ENCODE measurements at regions not wholly inside any gene's neighbourhood (a gene's known extent, or its start where the extent isn't known, plus 50 kb on each side); places are given as distances from the start of the nearest gene placed in this dataset.
A peak's percentile ranks its signal among the peaks of the same experiment; 100 is the strongest.
"Not testable (repeated sequence)": the region's sequence is repeated elsewhere in the genome, so short reads cannot be mapped to it uniquely, and the experiment has no call there.

DNA sequence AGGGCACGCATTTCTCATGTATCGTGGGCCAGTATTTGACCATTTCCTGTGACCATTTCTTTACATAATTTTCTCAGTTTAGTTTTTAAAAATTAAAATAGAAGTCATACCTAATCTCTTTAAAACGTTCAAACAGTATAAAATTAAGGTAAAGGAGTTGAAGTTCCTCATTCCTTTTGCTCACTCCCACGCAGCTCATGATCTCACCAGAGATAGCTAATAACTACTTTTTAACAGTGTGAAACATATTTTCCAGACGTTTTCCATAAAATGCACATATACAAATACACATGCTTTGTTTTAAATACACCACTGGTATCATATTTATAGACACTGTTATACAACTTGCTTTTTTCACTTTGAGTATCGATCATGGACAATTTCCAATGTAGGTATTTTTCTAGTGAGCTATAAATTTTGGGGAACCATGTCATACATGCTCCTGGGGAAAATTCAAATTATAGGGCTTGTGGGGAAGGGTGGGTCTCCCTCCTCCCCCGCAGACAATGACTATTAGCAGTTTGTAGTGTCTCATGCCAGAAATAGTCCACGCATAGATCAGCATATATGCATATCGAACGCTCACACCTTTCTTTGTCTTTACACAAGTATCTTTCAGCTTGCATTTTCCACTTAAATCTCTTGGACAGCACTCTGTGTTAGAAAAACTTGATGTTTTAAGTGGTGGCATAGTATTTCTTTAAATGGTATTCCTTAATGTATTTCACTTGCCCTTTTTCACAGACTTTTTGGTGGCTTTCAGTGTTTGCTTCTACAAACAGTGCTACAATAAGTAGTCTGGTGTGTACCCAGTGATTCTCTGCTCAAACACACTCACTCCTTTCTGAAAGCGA is 145.5 kb upstream of the ZNF217 start:
- FAIRE-seq, result no peak

DNA sequence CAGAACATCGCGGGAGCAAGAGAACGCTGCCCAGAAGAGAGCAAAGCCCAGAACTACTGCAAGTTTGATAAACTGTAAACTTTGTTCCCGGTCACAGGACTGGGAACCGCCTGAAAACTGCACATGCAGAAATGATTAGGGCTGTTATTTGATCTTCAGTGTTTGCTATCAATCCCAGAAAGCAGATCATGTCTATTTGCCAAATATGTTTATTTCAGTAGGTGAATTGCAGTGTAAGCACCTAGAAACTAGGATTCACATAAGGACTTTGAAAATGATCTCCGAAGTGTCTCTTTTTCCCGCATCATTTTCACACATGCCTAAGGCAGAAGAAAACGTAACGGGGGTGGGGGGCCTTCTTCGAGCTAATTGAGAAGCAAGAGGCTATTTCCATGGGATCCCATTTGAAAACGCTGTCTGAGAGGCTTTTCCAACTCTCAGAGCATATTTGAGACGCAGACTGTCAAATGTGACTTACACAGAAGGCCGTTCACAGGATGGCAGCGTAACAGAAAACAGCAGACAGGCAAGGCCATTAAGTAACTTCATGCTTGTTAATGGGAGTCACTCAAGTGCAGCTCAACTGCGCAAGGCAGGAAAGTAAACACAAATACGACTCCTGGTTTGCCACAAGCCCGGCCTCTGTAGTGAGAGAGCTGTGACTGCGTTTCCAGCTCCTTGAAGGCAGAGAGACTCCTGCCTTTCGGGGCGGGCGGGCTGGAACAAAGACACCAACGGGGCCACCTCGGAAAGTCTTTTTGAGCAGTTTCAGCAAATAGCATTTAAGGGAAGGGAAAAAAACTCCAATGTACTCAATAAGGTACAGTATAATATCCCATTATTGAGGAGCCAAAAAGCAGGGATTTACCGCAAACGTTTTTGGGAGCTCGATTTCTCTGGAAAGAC is 144.7 kb upstream of the ZNF217 start:
- FAIRE-seq, result peak; percentile 98

DNA sequence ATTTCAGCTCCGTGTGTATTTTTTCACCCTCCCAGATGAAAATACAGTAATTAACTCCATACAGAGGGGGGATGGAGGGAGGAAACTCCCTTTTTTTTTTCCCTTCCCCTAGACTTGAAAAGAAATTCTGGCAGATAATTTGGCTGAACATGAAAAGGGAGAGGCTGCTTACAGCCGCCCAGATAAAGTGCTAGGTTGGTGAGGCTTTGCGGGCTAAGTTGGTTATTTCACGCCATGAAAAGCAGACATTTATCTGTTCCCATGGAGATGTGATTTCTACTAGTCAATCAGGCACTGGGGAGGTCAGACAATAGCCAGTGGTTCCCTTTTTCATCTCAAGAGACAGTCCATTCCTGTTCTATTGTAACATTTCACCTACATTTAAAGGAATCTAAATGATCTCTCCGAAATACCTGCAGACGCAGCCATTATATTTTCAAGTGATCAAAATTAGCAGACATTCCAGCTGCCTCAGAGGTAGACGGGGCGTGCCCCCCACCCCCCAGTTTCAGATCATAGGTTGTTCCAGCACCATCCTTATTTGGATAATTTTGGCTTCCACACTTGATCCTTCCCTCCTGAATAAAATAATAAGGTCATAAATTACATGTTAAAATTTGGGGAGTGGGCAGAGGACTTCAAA is 143.9 kb upstream of the ZNF217 start:
- no peak for FAIRE-seq

DNA sequence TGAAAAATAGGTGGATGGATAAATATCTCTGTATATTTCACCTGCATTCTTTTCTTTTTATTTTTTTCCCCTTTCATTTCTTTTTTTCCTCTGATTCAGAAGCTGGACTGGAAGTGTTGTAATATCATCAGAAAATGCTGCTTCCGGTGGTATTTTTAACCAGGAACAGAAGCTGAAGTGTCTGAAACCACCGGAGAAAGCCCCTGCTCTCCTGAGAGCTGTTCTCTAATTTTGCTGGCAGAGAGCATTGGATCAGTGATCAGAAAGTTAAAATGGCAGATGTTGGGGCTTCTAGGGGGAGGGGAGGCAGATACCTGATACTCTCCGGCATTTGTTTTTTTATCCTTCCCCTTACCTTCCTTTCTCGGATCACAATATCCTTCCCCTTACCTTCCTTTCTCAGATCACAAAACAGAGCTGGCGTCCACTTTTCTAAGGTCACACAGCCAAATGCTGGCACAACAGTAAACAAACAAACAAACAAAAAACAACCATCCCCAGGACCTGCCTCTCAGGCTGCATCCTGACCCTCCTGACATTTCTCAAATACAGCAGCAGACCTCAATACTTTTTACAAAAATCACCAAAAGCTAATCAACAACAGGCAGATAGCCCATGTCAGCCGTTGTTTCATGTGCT is 143.2 kb upstream of the ZNF217 start:
- no peak for FAIRE-seq

DNA sequence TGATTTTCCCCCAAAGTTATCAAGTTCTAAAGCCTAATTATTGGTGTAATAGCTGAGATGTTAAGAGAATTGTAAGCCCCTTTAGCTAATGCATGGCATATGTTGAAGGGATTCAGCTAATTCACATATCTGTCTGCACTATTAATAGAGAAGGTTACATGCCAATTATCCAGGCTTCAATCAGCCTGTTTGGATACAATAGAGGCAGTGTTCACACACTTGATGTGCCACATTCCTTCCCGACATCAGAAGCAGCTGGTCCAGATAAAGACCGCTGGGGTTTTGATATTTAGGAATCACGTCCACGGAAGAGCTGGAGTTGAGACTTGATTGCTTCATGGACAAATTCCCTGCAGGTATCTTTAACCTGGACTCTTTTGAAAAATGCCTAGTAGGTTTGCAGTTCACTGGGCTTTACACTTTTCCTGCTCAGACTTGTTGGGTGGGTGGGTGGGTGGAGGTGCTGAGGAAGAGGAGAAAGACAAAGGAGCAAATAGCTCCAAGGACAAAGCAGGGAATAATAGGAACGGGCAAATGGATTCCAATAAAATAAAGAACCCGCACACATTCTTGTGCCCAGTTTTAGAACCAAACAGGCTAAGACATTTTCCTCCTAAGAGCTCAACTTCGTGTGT is 142.6 kb upstream of the ZNF217 start:
- no peak for FAIRE-seq

DNA sequence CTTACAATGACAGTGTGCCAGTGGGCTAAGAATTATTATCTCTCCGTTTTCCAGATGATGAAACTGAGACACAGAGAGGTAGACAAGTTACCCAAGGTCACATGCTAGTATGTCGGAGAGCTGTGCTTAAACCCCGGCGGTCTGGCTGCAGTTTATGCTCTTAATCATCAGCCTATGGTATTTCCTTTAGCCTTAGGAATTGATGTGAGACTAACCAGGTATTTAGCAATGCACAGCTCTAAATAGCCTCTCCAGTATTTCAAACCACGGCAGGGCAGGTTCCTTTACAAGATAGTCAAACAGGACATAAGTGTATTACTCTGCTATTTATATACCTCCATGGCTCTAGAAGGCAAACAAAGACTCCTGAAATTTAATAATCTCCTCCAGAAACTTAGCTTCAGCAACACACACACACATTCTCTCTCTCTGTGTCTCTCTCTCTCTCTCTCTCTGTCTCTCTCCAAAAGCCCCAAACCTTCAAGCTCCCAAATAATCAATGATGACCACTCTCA is 142.0 kb upstream of the ZNF217 start:
- peak; percentile 34 for FAIRE-seq

DNA sequence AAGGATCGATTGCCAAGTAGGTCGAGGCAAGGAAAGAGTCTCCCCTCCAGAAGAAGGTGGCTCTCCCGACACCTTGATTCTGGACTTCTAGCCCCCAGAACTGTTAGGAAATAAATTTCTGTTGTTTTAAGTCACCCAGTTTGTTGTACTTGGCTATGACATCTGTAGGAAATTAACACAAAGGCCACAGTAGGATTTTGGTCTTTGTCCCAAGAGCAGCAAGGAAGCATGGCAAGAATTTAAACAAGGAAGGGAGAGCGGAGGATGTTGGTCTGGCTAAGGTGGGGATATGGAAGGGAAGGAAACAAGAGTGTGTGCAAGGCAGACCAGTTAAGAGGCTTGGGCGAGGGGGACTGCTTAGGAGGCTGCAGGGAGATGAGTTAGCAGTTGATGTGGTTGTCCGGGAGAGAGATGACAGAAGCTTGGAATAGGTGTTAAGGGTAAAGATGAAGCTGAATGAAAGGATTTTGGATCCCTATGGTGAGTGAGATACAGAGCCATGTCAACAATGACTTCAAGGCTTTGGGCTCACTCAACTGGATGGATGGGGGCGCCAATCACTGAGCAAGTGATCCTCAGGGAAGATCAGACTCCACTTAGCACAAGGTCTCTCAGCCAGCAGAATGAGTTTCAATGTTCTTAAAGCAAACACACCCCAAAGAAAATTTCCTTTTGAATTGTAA is 140.5 kb upstream of the ZNF217 start:
- no peak for FAIRE-seq

DNA sequence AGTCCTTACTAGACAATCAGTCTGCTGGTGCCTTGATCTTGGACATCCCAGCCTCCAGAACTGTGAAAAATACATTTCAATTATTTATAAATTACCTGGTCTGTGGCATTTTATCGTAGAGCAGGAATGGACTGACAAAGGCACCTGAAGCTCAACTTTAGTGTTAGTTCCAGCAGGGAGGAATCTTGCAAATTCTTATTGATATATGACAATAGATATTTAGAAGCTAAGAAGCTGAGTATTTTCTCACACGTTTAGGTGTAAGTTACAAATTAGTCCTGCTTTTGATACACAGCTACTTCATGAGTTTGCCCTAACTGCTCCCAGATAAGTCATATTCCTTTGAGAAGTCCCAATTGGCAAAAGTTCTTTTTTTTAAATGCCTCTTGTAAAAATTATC is 138.0 kb upstream of the ZNF217 start:
- FAIRE-seq, result no peak

DNA sequence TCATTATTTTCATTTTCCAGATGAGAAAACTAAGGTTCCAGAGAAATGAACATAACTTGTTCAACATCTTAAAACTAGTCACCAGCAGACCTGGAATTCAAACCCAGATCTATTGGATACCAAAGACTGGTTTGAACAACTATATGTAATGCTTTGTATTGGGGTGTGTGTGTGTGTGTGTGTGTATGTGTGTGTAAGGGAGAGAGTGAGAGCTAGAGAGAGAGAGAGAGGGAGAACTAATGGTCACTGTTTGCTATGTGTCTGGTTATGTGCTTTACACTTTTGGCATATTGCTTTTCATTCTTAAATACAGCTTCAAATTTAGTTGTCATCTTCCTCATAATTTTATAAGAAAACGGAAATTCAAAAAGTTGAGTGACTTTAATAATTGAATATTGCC is 134.7 kb upstream of the ZNF217 start:
- no peak for FAIRE-seq

DNA sequence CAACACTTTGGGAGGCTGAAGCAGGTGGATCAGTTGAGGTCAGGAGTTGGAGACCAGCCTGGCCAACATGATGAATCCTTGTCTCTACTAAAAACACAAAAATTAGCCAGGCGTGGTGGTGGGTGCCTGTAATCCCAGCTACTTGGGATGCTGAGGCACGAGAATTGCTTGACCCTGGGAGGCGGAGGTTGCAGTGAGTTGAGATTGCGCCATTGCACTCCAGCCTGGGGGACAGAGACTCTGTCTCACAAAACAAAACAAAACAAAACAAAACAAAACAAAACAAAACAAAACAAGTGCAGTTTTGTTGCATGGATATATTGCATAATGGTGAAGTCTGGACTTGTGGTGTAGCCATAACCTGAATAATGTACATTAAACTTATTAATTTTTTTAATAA is 133.6 kb upstream of the ZNF217 start:
- FAIRE-seq, result not testable (repeated sequence)

DNA sequence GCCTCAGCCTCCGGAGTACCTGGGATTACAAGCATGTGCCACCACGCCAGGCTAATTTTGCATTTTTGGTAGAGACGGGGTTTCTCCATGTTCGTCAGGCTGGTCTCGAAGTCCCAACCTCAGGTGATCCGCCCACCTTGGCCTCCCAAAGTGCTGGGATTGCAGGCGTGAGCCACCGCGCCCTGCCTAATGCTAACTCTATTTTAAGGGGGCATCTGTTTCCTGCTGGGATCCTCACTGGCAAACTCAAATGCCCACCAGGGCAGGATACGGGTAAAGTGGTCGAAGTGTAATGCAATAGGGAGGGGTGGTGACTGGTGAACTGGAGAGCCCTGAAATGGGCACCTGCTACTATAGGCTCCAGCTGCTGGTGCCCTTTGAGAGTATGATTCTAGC is 131.9 kb upstream of the ZNF217 start:
- FAIRE-seq, result no peak

DNA sequence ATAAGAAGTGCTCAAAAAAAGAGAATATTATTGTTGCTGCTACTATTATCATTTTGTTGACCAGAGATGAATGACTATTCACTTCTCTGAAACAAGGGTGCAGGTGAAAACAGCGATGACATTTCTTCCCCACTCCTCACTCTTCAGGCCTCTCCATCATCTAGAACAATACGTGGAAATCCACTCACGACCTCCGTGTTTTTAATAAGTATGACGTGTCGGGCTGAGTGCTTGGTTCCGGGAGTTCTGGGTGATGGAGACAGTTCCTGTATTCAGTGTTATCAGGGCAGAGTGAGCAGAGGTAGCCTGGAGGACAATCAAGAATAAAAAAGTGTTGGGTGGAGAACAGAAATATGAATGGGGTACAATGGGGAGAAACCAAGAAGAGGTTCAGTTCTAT is 130.0 kb upstream of the ZNF217 start:
- FAIRE-seq, result no peak

DNA sequence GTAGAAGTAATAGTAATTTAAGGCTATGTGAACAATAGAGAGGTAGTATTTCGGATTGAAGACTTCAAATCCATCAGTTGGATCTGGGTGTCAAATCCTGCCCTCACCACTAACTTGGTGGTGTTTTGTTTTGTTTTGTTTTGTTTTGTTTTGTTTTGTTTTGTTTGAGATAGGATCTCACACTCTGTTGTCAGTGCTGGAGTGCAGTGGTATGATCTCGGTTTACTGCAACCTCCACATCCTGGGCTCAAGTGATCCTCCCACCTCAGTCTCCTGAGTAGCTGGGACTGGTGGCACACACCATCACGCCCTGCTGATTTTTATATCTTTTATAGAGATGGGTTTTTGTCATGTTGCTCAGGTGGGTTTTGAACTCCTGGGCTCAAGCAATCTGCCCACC is 129.4 kb upstream of the ZNF217 start:
- no peak for FAIRE-seq

DNA sequence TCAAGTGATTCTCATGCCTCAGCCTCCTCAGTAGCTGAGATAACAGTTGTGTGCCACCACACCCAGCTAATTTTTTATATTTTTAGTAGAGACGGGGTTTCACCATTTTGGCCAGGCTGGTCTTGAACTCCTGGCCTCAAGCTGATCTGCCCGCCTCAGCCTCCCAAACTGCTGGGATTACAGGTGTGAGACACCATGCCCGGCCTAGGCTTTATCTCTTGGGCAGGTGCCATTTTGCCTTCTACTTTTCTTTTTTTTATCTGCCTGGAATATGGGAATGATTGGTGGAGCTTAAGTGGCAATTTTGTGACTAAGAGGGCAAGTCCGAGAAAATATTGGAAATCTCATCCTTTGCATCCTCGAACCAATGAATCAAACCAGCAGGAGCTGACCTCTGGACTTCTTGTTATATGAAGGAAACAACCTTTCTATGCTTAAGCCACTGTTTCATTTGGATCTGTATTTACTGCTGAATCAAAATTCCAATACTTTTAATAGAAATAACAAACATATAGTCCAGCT is 128.9 kb upstream of the ZNF217 start:
- FAIRE-seq, result no peak

DNA sequence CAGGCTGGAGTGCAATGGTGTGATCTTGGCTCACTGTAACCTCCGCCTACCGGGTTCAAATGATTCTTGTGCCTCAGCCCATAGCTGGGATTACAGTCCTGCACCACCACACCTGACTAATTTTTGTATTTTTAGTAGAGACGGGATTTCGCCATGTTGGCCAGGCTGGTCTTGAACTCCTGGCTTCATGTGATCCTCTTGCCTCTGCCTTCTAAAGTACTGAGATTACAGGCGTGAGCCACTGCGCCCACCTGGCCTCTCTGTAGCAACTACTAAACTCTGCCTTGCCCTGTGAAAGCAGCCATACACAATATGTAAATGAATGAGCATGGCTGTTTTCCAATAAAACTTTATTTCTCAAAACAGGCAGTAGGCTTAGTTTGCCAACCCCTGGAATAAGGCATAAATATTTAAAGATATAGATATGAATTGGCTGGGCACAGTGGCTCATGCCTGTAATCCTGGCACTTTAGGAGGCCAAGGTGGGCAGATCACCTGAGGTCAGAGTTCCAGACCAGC is 127.9 kb upstream of the ZNF217 start:
- not testable (repeated sequence) for FAIRE-seq

DNA sequence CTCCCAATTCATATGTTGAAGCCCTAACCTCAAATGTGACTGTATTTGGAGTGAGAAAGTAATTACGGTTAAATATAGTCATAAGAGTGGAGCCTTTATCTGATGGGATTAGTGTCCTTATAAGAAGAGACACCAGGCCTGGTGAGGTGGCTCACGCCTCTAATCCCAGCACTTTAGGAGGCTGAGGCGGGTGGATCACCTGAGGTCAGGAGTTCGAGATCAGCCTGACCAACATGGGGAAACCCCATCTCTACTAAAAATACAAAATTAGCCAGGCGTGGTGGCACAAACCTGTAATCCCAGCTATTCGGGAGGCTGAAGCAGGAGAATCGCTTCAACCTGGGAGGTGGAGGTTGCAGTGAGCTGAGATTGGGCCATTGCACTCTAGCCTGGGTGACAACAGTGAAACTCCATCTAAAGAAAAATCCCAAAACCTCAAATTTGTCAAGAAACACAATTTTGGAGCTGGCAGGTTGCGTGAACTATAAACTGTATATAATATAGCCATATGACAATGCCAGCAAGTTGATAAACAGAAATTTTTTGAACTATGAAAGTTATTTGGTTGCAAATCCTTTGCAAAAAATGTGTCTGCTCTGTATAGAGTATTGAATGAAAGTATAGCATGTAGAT is 125.6 kb upstream of the ZNF217 start:
- FAIRE-seq, result not testable (repeated sequence)

DNA sequence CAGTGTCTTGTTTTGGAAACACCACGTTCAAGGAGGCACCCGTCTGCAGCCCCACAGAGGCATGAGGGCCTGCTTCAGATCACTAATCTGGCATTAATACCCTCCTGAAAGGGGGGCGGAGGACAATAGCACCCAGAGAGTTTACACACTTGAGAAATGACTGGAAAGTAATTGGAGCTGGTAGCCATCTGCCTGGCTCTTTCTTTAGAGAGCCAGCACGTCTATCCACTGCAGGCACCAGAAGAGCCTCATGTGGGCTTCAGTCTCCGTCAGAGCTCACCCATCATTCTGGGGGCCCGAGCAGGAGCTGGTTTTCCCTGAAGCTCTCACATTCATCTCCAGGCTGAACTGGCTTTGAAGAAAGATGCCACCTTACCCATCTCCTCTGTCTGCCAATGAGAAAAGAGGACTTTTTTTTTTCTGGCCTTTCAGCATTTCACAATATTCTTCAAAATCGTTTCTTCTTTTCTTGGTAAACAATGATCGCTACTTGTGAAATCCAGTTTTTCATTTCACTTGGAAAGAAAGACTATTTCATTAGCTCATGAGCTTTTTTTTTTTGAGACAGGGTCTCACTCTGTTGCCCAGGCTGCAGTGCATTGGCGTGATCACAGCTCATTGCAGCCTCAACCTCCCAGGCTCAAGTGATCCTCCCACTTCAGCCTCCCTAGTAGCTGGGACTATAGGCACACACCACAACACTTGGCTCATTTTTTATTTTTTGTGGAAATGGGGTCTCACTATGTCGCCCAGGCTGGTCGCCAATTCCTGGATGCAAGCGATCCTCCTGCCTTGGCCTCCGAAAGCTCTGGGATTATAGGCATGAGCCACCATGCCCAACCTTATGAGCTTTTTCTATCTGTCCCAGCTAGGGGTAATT is 124.7 kb upstream of the ZNF217 start:
- no peak for FAIRE-seq

DNA sequence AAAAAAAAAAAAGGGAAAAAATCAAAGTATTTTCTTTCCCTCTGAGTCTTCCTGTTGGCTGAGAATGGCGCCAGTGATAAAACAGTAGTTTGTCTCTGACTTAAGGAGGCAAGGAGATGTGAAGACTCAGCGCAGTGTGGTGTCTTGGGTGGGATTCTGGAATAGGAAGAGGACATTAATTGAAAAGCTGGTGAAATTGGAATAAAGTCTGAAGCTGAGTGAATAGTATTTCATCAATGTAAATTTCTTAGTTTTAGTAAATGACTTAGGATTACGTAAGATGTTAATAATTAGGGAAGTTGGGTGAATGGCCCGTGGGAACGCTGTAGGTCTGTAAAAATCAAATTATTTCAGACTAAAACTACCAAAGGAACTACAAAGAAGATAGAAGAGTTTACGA is 122.8 kb upstream of the ZNF217 start:
- no peak for FAIRE-seq

DNA sequence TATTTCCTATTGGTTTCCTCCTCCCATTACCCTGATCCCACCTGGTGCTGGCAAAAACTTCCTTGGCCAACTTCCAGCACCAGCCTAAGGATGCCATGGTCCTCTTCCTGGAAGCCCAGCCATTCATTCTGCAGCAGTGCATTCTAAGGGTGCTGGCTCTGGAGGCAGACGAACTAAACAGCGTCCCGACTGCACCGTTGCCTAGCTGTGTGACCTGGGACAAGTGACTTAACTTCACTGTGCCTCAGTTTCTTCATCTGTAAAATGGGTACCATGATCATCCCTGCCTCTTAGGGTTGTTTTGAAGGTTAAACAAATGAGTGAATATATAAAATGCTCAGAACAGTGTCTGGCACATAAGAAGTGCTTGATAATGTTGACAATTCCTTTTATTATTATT is 120.9 kb upstream of the ZNF217 start:
- FAIRE-seq, result no peak
